HCEC 1CT (cell line): ENCODE measurements at regions not wholly inside any gene's neighbourhood (a gene's known extent, or its start where the extent isn't known, plus 50 kb on each side); places are given as distances from the start of the nearest gene placed in this dataset.
"Not testable (repeated sequence)": the region's sequence is repeated elsewhere in the genome, so short reads cannot be mapped to it uniquely, and the experiment has no call there.

ENCODE experiments used
- DNase-seq: peaks from one replicate; pipeline ENCODE4 v3.0.0-alpha.2; 2017

GRCh38 chr18:75723521-75724340 is 296.2 kb upstream of the SMIM21 start:
- no peak for DNase-seq

- DNase-seq: no peak
Observed at GRCh38 chr18:75714766-75715165, 287.3 kb upstream of the SMIM21 start.

GRCh38 chr18:75712124-75712867 is 284.8 kb upstream of the SMIM21 start:
- not testable (repeated sequence) for DNase-seq

- DNase-seq: no peak
Observed at GRCh38 chr18:75700561-75700960, 273.1 kb upstream of the SMIM21 start.

GRCh38 chr18:75698861-75699260 is 271.4 kb upstream of the SMIM21 start:
- no peak for DNase-seq

- no peak for DNase-seq
Observed at GRCh38 chr18:75697493-75697892, 270.0 kb upstream of the SMIM21 start.

- no peak for DNase-seq
Observed at GRCh38 chr18:75696391-75696790, 268.9 kb upstream of the SMIM21 start.

GRCh38 chr18:75694292-75694691 is 266.8 kb upstream of the SMIM21 start:
- DNase-seq: no peak

GRCh38 chr18:75691483-75691882 is 264.0 kb upstream of the SMIM21 start:
- DNase-seq: no peak

- DNase-seq: not testable (repeated sequence)
Observed at GRCh38 chr18:75690283-75690682, 262.8 kb upstream of the SMIM21 start.

- DNase-seq: no peak
Observed at GRCh38 chr18:75687626-75688025, 260.1 kb upstream of the SMIM21 start.

- no peak for DNase-seq
Observed at GRCh38 chr18:75683426-75683825, 255.9 kb upstream of the SMIM21 start.

GRCh38 chr18:75681538-75682115 is 254.1 kb upstream of the SMIM21 start:
- DNase-seq: no peak

GRCh38 chr18:75679331-75679730 is 251.8 kb upstream of the SMIM21 start:
- no peak for DNase-seq

- DNase-seq: no peak
Observed at GRCh38 chr18:75678627-75679026, 251.1 kb upstream of the SMIM21 start.

- DNase-seq: no peak
Observed at GRCh38 chr18:75677696-75678455, 250.4 kb upstream of the SMIM21 start.

- DNase-seq: no peak
Observed at GRCh38 chr18:75660932-75661331, 233.4 kb upstream of the SMIM21 start.

GRCh38 chr18:75659535-75660023 is 232.1 kb upstream of the SMIM21 start:
- DNase-seq: no peak

- DNase-seq: no peak
Observed at GRCh38 chr18:75658330-75658729, 230.8 kb upstream of the SMIM21 start.

GRCh38 chr18:75656563-75657247 is 229.2 kb upstream of the SMIM21 start:
- DNase-seq: no peak

- no peak for DNase-seq
Observed at GRCh38 chr18:75656035-75656434, 228.5 kb upstream of the SMIM21 start.
